SK-N-DZ (cell line): ENCODE measurements at regions not wholly inside any gene's neighbourhood (a gene's known extent, or its start where the extent isn't known, plus 50 kb on each side); places are given as distances from the start of the nearest gene placed in this dataset.
"Not testable (repeated sequence)": the region's sequence is repeated elsewhere in the genome, so short reads cannot be mapped to it uniquely, and the experiment has no call there.

Source experiments
- DNase-seq: peaks from one replicate; pipeline ENCODE4 v3.0.0-alpha.2; 2015; ENCODE audit warnings: low spot score

- DNase-seq, result no peak
These were observed 96.8 kb upstream of the DOCK9 start for GRCh38 chr13:99074693-99075092.

GRCh38 chr13:99075268-99076191, 97.7 kb upstream of the DOCK9 start:
- no peak for DNase-seq

- no peak for DNase-seq
These were observed 100.3 kb upstream of the DOCK9 start for GRCh38 chr13:99078017-99078771.

GRCh38 chr13:99080131-99080530, 102.3 kb upstream of the DOCK9 start:
- DNase-seq, result no peak

DNA sequence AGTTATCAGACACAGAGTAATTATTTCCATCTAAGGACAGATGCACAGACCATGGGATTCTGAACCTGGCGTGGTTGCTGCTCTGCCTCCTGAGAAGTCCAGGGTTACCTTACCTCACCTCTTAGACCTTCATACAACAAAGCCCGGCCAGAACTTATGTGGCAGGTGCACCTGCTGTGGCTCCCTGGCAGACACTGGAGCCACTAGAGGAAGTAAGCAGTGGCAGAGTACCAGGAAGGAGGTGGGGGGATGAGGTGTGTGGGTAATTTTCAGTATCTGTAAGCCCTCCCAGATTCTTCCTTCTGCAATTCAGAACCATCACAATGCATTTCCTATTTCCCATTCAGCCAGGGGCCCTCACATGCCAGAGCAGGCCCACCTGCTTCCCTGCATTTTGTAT, 106.1 kb upstream of the DOCK9 start:
- DNase-seq, result no peak

- no peak for DNase-seq
These were observed 107.4 kb upstream of the DOCK9 start for GRCh38 chr13:99085139-99085807.

GRCh38 chr13:99085808-99086266, 108.0 kb upstream of the DOCK9 start:
- DNase-seq, result no peak

- no peak for DNase-seq
These were observed 108.6 kb upstream of the DOCK9 start for GRCh38 chr13:99086267-99087097.

DNA sequence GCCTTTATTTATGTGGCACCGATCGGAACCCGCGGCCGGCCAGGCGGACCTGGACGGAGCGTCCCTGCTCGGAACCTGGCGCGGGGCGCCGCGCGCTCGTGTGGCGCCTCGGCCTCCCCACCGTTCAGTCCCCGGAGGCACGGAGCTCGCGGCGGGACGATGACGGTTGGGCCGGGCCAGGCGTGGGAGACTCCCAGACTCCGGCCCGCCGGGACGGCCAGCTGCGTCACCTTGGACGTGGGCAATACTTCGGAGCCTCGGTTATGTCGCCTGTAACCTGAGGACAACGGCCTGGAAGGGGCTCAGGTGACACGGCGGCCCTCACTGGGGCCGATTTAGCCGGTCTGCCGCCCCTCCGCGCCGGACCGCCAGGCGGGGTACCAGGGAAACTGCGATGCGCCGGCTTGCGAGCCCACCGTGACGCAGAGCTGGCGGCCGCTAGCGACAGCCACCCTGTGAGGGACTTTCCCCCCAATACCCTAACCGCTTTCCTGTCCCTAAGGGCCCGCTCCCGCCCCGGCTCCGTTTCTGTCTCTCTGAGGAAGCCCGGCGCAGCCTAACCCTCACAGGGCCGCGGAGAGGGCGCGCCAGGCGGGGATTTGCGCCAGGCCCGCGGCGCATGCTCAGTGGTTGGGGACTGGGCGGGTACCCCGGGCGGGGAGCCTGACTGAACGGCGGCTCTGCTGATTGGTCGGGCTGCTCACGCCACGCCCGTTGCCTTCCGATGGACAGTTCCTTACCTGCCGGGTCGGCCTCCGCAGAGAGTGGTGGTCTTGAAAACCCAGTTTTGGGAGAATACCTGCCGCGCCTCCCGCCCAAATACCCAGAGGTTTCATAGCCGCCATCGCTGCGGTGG, 109.5 kb upstream of the DOCK9 start:
- DNase-seq, result peak; percentile 81

DNA sequence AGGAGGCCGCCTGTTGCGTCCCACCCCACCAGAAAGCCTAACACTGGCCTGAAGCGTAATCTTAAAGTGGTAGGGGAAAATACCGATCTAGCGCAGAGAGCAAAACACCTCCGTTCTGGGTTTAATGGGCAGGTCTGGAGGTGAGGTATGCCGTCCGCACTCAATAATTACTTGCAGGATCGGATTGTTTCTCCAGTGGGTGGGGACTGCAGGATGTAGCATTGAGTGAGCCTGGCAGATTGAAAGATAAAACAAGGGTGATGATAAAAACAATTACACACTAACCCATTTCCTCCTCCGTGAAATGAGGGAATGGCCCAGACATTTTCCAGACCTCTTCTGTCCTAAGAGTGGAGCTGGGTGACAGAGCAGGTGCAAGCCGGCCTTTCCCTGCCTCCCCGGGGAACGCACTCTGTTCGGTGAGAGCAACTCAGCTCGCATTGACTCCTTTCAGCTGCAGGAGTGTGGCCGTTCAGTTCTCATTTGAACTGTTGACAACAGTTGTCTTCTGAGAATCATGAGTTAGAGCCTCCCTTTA, 110.2 kb upstream of the DOCK9 start:
- DNase-seq, result peak; percentile 91

DNA sequence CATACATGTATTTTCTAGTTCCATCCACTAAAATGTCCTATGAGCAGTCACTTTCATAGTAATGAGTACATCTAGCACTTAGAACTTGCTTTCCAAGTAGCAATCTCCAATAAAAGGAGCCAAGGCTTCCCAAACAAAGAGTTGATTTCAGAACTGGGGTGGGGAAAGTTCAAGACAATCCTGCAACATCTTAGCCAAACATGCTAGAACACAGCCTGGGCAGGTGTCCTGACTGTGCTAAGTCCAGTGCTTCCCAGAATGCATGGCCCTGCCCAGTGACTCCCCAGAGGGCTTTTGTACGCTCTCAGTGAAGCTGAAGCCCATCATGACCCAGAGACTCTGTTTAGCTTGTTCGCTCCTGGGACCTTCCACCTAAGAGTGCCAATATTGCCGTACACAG, 106.7 kb upstream of the UBAC2 start:
- DNase-seq, result no peak

DNA sequence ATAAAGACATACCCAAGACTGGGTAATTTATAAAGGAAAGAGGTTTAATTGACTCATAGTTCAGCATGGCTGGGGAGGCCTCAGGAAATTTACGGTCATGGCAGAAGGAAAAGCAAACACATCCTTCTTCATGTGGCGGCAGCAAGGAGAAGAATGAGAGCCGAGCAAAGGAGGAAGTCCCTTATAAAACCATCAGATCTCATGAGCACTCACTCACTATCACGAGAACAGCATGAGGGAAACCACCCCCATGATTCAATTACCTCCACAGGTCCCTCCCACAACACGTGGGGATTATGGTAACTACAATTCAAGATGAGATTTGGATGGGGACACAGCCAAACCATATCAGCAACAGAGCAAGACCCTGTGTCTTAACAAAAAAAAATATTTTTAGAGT, 98.8 kb upstream of the UBAC2 start:
- DNase-seq, result not testable (repeated sequence)

- peak; percentile 71 for DNase-seq
These were observed 97.1 kb upstream of the UBAC2 start for GRCh38 chr13:99103536-99103935.

DNA sequence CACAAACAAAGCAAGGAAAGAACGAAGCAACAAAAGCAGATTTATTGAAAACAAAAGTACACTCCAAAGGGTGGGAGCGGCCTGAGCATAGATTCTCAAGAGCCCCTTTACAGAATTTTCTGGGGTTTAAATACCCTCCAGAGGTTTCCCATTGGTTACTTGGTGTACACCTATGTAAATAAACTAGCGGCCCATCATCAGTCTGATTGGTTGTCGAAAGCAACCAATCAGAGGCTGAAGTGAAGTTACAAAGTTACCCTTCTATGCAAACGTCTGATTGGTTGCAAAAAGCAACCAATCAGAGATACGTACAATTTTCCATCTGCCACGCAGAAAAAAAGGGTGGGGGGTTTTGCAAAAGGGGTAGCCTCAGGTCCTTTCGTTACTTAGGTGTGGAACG, 96.3 kb upstream of the UBAC2 start:
- no peak for DNase-seq

DNA sequence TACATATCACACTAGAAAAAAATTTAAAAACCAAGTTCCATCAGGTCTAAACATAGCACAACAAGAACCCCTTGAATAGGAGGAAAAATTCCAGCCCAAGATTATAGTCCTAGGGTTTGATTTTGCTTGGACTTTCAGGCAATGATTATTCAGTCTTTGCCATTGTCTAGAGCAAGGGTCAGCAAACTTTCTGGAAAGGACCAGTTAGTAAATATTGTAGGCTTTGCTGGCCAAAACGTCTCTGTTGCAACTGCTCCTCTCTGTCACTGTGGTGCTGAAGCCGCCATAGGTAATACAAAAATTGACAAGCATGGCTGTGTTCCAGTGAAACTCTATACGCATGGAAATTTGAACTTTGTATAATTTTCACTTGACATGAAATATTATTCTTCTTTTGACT, 95.5 kb upstream of the UBAC2 start:
- DNase-seq, result no peak

DNA sequence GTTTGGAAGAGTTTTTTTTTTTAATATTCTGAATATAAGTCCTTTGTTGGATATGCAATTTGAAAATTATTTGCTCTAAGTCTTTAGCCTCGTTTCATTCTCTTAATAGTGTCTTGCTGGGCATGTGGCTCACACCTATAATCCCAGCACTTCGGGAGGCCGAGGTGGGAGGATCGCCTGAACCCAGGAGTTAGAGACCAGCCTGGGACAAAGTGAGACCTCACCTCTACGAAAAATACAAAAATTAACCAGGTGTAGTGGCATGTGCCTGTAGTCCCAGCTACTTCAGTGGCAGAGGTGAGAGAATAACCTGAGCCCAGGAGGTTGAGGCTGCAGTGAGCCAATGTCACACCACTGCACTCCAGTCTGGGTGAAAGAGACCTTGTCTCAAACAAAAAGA, 87.3 kb upstream of the UBAC2 start:
- DNase-seq, result no peak

DNA sequence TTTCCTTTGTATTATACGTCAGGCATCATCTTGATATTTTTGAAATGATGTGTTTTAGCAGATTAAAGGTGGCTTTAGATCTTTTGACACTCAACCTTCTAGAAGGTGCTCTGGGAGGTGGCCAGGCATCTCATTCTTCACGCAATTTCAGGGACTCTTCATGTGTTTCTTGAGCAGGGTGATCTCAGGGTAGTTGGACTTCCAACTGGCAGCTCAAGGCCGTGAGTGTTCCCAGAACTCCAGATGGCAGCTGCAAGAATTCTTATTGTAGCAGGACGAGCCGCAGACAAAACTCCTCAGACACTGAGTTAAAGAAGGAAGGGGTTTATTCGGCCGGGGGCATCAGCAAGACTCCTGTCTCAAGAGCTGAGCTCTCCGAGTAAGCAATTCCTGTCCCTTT, 82.5 kb upstream of the UBAC2 start:
- DNase-seq, result no peak

DNA sequence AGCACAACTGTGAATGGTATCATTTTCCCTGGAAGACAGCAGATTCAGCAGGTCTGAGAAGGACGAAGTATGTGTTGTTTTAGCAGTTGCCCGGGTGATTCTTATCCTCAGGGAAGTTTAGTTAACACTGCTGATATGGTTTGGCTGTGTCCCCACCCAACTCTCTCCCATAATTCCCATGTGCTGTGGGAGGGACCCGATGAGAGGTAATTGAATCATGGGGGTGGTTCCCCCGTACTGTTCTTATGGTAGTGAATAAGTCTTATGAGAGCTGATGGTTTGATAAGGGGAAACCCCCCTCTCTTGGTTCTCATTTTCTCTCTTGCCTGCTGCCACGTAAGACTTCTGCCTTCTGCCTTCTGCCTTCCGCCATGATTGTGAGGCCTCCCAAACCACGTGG, 81.0 kb upstream of the UBAC2 start:
- DNase-seq, result no peak

GRCh38 chr13:99120751-99121150, 79.9 kb upstream of the UBAC2 start:
- no peak for DNase-seq

DNA sequence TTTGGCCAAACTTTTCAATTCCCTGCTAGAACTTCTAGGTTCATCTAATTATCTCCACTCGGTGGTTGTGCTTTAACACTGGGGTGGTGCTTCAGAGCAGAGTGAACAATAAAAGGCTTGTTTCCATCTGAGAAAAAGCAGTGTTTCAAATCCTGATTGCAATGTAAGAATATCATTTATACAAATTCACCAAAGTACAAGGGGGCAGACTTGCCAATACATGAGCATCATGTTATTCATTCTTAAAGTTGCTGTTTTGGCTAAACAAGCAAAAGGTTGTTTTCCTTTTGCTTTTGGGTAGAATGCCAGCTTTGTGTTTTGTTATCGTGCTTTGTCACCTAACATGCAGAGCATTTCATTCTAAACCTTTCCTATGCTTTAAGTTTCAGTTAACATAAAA, 78.5 kb upstream of the UBAC2 start:
- no peak for DNase-seq
